SK-N-SH (cell line): ENCODE measurements at regions not wholly inside any gene's neighbourhood (a gene's known extent, or its start where the extent isn't known, plus 50 kb on each side); places are given as distances from the start of the nearest gene placed in this dataset.

ENCODE experiments used
- CTCF ChIA-PET: fragments of 300-600, 350-600 bp; formaldehyde crosslinking; extraction: SDS; loops from one replicate; lab custom pipeline; 2021; lab: Yijun Ruan, JAX
- POLR2A ChIA-PET: fragments of 350-600 bp; sonication (Branson Sonifier 250); formaldehyde crosslinking; extraction: SDS; loops from one replicate; lab custom pipeline; 2020; ENCODE audit warnings: antibody characterized with exemption, inconsistent platforms; lab: Yijun Ruan, JAX
- DNase-seq: peaks from one replicate; pipeline ENCODE4 v3.0.0; 2012
- H2AFZ ChIP-seq: fragments of 200-600 bp; sonication (generic); 2 replicates; pipeline ENCODE4 v1.8.1; 2016; ENCODE audit warnings: antibody characterized with exemption, mild to moderate bottlenecking, low read depth
- H3F3A ChIP-seq: fragments of 200-600 bp; sonication (generic); replicated peaks from 2 replicates; pipeline ENCODE3; 2016; ENCODE audit warnings: antibody characterized with exemption, mild to moderate bottlenecking; ENCODE audit not compliant: insufficient read depth
- H3K27ac ChIP-seq, 2 experiments: fragments of 200-500 bp in 1 of 2; fragments of 200-600 bp in 1 of 2; sonication (Bioruptor generic) in 1 of 2; sonication (generic), shearing (Covaris generic) in 1 of 2; 2 replicates each; pipeline versions ENCODE4 v1.5.1 to v1.6.1; 2014 to 2016; ENCODE audit warnings: low read depth in 2 of 2, inconsistent platforms in 1 of 2, low read length in 1 of 2, mild to moderate bottlenecking in 1 of 2, mixed read lengths in 1 of 2
- H3K27me3 ChIP-seq: fragments of 200-600 bp; sonication (generic), shearing (Covaris generic); 2 replicates; pipeline ENCODE4 v1.6.1; 2016; ENCODE audit warnings: mixed run types; ENCODE audit not compliant: insufficient read depth
- H3K36me3 ChIP-seq, 2 experiments: fragments of 200-500 bp in 1 of 2; fragments of 200-600 bp in 1 of 2; sonication (Bioruptor generic) in 1 of 2; sonication (generic) in 1 of 2; replicated peaks in 1 of 2; 2 replicates each; pipeline versions ENCODE3 to v1.5.1; 2014 to 2016; ENCODE audit warnings: low read length in 1 of 2, mild to moderate bottlenecking in 1 of 2; ENCODE audit not compliant: insufficient read depth in 2 of 2, control insufficient read depth in 1 of 2
- H3K4me1 ChIP-seq, 2 experiments: fragments of 200-500 bp in 1 of 2; fragments of 200-600 bp in 1 of 2; sonication (Bioruptor generic) in 1 of 2; sonication (generic), shearing (Covaris generic) in 1 of 2; 2 replicates each; pipeline versions ENCODE4 v1.5.1 to v1.6.1; 2014 to 2016; ENCODE audit warnings: low read depth in 1 of 2, low read length in 1 of 2, mixed run types in 1 of 2; ENCODE audit not compliant: insufficient read depth in 2 of 2, control insufficient read depth in 1 of 2
- H3K4me2 ChIP-seq: fragments of 200-600 bp; sonication (generic), shearing (Covaris generic); 2 replicates; pipeline ENCODE4 v1.6.1; 2017; ENCODE audit warnings: mixed run types
- H3K4me3 ChIP-seq, 2 experiments: fragments of 200-500 bp in 1 of 2; fragments of 200-600 bp in 1 of 2; sonication (Bioruptor generic) in 1 of 2; sonication (generic), shearing (Covaris generic) in 1 of 2; 2 replicates each; pipeline versions ENCODE4 v1.5.1 to v1.8.1; 2014 to 2016; ENCODE audit warnings: low read depth in 2 of 2, inconsistent platforms in 1 of 2, low read length in 1 of 2, mild to moderate bottlenecking in 1 of 2, mixed read lengths in 1 of 2, moderate library complexity in 1 of 2
- H3K79me2 ChIP-seq: fragments of 200-600 bp; sonication (generic); 2 replicates; pipeline ENCODE4 v1.8.1; 2017; ENCODE audit warnings: mild to moderate bottlenecking; ENCODE audit not compliant: insufficient read depth
- H3K9ac ChIP-seq: fragments of 200-600 bp; sonication (generic); 2 replicates; pipeline ENCODE4 v1.6.1; 2017; ENCODE audit warnings: mixed run types
- H3K9me2 ChIP-seq: fragments of 200-600 bp; sonication (generic); 2 replicates; pipeline ENCODE4 v1.6.1; 2017; ENCODE audit warnings: mixed run types
- H3K9me3 ChIP-seq: fragments of 200-600 bp; sonication (generic); 2 replicates; pipeline ENCODE4 v1.6.1; 2017; ENCODE audit warnings: mixed run types, mild to moderate bottlenecking, moderate library complexity
- H4K20me1 ChIP-seq: fragments of 200-600 bp; sonication (generic); 2 replicates; pipeline ENCODE4 v1.6.1; 2017; ENCODE audit warnings: mild to moderate bottlenecking, mixed run types; ENCODE audit not compliant: insufficient read depth
- ELF1 ChIP-seq: IDR thresholded peaks from 2 replicates; pipeline ENCODE4 v1.4.0; 2012
- FOXM1 ChIP-seq: IDR thresholded peaks from 2 replicates; pipeline ENCODE4 v1.4.0; 2012; ENCODE audit warnings: low read depth, mild to moderate bottlenecking
- GABPA ChIP-seq: IDR thresholded peaks from 2 replicates; pipeline ENCODE4 v1.4.0; 2012; ENCODE audit warnings: low read depth, mild to moderate bottlenecking
- GATA2 ChIP-seq: sonication (generic); formaldehyde crosslinking; IDR thresholded peaks from 2 replicates; pipeline ENCODE4 v1.5.0; 2020; ENCODE audit warnings: mild to moderate bottlenecking, missing genetic modification reagents
- JUND ChIP-seq: IDR thresholded peaks from 2 replicates; pipeline ENCODE4 v1.4.0; 2012
- MAX ChIP-seq: IDR thresholded peaks from 2 replicates; pipeline ENCODE4 v1.4.0; 2012; ENCODE audit warnings: low read depth
- NRF1 ChIP-seq: IDR thresholded peaks from 2 replicates; pipeline ENCODE4 v1.6.1; 2012; ENCODE audit warnings: low read depth, mild to moderate bottlenecking, low read length
- POLR2AphosphoS5 ChIP-seq: IDR thresholded peaks from 2 replicates; pipeline ENCODE4 v1.6.1; 2012; ENCODE audit warnings: low read depth, low read length
- RAD21 ChIP-seq: IDR thresholded peaks from 2 replicates; pipeline ENCODE4 v1.6.1; 2012; ENCODE audit warnings: mild to moderate bottlenecking, low read length
- RCOR1 ChIP-seq: fragments of 150-350 bp; IDR thresholded peaks from 2 replicates; pipeline ENCODE4 v1.6.1; 2017; ENCODE audit warnings: antibody characterized with exemption, low read length
- RFX5 ChIP-seq: IDR thresholded peaks from 2 replicates; pipeline ENCODE4 v1.6.1; 2012; ENCODE audit warnings: mild to moderate bottlenecking, improper control_type of control experiment, low read length
- SMC3 ChIP-seq: IDR thresholded peaks from 2 replicates; pipeline ENCODE4 v1.6.1; 2012; ENCODE audit warnings: low read depth, low read length, improper control_type of control experiment
- TAF1 ChIP-seq: IDR thresholded peaks from 2 replicates; pipeline ENCODE4 v1.6.1; 2012; ENCODE audit warnings: low read depth, mild to moderate bottlenecking, low read length, moderate library complexity, borderline replicate concordance
- TCF12 ChIP-seq: IDR thresholded peaks from 2 replicates; pipeline ENCODE4 v1.4.0; 2012
- YY1 ChIP-seq: IDR thresholded peaks from 2 replicates; pipeline ENCODE4 v1.4.0; 2012; ENCODE audit warnings: low read depth, mild to moderate bottlenecking
- WGBS: methylation state at CpG from one replicate; pipeline ENCODE4 v1.1.6; 2017; ENCODE audit warnings: low lambda C conversion rate; 5-methylcytosine and 5-hydroxymethylcytosine counted together
- TF ChIP-seq, protein P1 (sequence below): IDR thresholded peaks from 2 replicates; pipeline ENCODE4 v1.4.0; 2012; ENCODE audit warnings: low read depth, borderline replicate concordance

GRCh38 chrX:94721386-94721785 lies 1047.4 kb downstream of the FAM133A start:
- Histone ChIP-seq H3K9me3 (no peaks in the 10 kb centered on the region), H3K9me2 (no peaks in the 10 kb centered on the region), H3K4me1 (no peaks in the 10 kb centered on the region), H4K20me1 (no peaks in the 10 kb centered on the region), H3K9ac (no peak overlapping the region), H3K27me3 (no peaks in the 10 kb centered on the region; the same call in 1 of the 2 replicates), H3K4me2 (no peak overlapping the region), H3K27ac (no peak overlapping the region), H3K36me3 (no peaks in the 10 kb centered on the region)
- CTCF ChIA-PET, result no interaction called here
- POLR2A ChIA-PET, result no interaction called here
- TF ChIP-seq FOXM1, result no peak
- TF ChIP-seq GABPA, result no peak
- TF ChIP-seq, all 33 proteins: peak for 0
- no peaks in the 10 kb centered on the region for H3K79me2 ChIP-seq
- no peak for DNase-seq
- H3K4me3 ChIP-seq, result no peak overlapping the region
- H3F3A ChIP-seq, result no peaks in the 10 kb centered on the region
- no peak overlapping the region for H2AFZ ChIP-seq
- WGBS, result 5% methylated on average over 2 of the region's 2 CpGs

DNA sequence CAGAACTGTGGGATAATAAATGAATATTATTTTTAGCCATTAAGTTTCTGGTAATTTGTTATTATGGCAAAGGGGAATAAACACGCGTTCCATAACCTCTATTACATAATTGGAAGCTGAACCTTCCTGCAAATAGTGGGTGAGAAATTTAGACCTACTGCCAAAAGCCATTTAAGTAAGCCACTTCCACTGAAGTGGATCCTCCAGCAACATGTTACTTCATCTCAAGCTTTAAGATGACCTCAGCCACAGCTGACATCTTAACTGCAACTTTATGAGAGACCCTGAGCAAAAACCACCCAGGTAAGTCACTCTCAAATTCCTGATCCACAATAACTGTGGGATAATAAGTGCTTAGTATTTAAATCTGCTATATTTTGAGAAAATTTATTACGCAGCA lies 1048.6 kb downstream of the FAM133A start:
- Histone ChIP-seq H3K4me1 (no peaks in the 10 kb centered on the region), H3K4me2 (no peak overlapping the region), H3K4me3 (no peak overlapping the region), H3K9me3 (no peaks in the 10 kb centered on the region), H3K36me3 (no peaks in the 10 kb centered on the region), H3K27me3 (no peaks in the 10 kb centered on the region; the same call in 1 of the 2 replicates), H4K20me1 (no peaks in the 10 kb centered on the region), H3K9ac (no peak overlapping the region), H3K27ac (no peak overlapping the region), H3K79me2 (no peaks in the 10 kb centered on the region), H3F3A (no peaks in the 10 kb centered on the region), H2AFZ (no peak overlapping the region), H3K9me2 (no peaks in the 10 kb centered on the region)
- 19% methylated on average over 3 of the region's 3 CpGs for WGBS
- POLR2A ChIA-PET, result no interaction called here
- TF ChIP-seq YY1 (no peak), GATA2 (CRISPR knock-in tag) (no peak), RFX5 (no peak), ELF1 (no peak), JUND (no peak), RAD21 (no peak), TCF12 (no peak), MAX (no peak), SMC3 (no peak), POLR2AphosphoS5 (no peak), TAF1 (no peak), RCOR1 (no peak), NRF1 (no peak)
- TF ChIP-seq, protein P1, sequence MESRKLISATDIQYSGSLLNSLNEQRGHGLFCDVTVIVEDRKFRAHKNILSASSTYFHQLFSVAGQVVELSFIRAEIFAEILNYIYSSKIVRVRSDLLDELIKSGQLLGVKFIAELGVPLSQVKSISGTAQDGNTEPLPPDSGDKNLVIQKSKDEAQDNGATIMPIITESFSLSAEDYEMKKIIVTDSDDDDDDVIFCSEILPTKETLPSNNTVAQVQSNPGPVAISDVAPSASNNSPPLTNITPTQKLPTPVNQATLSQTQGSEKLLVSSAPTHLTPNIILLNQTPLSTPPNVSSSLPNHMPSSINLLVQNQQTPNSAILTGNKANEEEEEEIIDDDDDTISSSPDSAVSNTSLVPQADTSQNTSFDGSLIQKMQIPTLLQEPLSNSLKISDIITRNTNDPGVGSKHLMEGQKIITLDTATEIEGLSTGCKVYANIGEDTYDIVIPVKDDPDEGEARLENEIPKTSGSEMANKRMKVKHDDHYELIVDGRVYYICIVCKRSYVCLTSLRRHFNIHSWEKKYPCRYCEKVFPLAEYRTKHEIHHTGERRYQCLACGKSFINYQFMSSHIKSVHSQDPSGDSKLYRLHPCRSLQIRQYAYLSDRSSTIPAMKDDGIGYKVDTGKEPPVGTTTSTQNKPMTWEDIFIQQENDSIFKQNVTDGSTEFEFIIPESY, result no peak
- no peak for DNase-seq
- CTCF ChIA-PET, result no interaction called here
